ENCODE measurements at regions not wholly inside any gene's neighbourhood (a gene's known extent, or its start where the extent isn't known, plus 50 kb on each side); places are given as distances from the start of the nearest gene placed in this dataset.
"Not testable (repeated sequence)": the region's sequence is repeated elsewhere in the genome, so short reads cannot be mapped to it uniquely, and the experiment has no call there.

DNA sequence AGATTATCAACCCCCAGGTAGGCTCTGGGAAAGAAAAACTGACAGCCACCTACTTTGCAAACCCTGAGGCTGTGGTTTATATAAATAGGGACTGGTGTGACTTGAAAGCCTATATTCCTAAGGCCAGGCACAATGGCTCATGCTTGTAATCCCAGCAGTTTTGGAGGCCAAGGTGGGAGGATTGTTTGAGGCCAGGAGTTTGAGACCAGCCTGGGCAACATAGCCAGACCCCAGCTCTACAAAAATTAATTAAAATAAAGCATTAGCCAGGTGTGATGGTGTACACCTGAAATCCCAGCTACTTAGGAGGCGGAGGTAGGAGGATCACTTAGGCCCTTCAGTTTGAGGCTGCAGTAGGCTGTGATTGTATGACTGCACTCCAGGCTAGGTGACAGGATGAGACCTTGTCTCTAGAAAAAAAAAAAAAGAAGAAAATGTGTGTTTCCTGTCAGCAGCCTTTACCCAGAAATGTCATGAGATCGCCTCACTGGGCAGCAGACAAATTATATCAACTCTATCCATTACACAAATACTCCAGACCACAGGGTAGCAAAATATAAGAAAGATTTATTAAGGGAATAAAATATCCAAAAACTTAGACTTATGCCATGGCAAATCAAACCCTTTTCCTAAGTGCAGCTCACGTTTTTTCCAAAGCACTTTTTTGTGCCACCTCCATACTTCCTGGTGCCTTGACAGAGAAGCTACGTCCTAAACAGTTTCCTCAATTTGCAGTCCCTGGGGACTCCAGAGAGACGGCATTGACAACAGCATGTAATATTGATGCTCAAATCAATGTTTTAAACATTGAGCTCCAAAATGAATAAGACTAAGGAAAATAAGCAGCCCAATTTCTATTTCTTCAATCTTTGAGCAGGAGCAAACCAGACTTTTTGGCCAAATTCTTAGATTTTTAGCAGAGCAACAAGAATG lies 190.8 kb upstream of the NDUFV2 start:
- DNase-seq (ENCODE audit: missing footprints): no peak
- no peak for ATAC-seq
- intact Hi-C loops (cut with DNase I): no loop called here

DNA sequence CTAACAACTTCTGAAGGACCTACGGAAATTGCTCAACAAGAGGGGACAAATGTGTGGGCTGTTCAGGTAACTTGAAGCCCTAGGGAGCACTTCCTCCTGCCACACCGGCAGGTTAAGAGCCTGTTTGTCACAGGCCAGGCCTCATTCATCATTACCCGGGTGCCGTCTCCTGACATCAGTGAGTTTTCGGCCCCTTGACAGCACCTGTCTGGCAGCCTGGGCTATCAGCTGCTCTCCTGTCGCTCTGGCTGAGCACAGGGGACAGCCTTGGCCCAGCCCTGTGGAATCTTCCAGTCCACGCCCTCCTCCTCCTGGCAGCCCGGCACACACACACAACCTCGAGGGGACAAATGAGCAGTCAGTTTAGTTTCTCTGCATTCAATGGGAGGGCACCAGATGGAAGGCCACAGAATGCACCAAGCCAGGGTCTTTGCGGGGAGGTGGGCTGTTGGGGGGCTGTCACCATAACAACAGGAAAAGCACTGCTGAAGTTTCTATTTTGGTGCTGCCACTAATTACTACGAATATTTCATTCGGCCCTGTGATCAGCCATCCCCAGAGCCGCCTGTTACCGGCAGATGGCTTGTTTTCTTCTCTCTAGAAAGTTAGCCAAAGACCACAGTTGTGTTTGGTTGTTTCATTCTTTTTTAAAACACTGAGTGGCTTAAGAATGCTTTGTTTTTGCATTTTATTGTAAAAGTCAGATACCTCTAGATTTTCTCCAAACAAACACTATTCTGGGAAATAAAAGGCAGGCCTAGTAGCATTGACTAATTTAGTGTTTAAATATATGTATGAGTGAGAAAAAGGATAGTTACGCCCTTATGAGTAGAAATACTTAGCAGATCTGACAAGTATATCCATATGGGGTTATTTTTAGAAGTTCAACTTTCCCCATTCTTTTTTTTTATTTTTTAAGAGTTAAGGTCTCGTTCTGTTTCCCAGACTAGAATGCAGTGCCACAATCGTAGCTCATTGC lies 189.9 kb upstream of the NDUFV2 start:
- intact Hi-C loops (cut with DNase I): no loop called here
- DNase-seq (ENCODE audit: missing footprints) (no peak), ATAC-seq (no peak)

DNA sequence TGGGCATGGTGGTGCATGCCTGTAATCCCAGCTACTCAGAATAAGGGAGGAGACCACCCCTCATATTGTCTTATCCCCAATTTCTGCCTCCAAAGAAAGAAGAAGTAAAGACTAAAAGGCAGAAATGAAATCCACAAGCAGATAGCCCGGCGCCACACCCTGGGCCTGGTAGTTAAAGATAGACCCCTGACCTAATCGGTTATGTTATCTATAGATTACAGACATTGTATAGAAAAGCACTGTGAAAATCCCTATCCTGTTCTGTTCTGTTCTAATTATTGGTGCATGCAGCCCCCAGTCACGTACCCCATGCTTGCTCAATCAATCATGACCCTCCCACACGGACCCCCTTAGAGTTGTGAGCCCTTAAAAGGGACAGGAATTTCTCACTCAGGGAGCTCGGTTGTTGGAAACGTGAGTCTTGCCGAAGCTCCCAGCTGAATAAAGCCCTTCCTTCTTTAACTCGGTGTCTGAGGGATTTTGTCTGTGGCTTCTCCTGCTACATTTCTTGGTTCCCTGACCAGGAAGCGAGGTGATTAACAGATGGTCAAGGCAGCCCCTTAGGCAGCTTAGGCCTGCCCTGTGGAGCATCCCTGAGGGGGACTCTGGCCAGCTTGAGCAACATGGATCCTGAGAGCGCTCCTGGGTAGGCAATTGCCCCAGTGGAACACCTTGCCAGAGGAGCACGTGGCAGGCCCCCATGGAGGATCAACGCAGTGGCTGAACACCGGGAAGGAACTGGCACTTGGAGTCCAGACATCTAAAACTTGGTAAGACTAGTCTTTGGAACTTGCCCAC lies 188.7 kb upstream of the NDUFV2 start:
- intact Hi-C loops (cut with DNase I); ATAC-seq; DNase-seq (ENCODE audit: missing footprints): not testable (repeated sequence)

DNA sequence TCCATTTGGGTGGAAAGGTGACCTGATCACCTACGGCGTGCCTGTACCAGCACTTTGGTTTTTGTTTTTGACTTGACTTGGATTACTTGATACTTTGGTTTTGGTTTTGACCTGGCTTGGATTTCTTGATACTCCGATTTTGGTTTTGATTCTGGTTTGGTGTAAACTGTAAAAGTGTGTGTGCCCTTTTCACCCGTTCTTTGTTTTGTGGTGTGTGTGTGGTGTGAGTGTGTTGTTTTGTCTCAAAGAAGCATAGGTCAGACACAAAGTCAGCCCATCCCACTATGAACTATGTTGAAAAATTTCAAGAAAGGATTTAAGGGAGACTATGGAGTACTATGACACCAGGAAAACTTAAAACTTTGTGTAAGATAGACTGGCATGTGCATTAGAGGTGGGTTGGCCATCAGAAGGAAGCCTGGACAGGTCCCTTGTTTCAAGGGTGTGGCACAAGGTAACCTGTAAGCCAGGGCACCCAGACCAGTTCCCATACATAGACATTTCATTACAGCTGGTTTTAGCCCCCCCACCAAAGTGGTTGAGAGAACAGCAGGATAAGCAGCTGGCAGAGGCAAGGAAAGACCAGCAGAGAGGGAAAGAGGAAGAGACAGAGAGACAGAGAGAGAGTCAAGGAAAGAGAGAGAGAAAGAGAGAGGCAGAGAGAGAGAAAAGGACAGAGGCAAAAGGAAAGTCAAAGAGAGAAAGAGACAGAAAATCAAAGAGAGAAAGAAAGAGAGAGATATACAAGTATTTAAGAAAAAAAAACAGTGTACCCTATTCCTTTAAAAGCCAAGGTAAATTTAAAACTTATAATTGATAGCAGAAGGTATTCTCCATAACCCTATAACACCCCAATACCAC lies 187.9 kb upstream of the NDUFV2 start:
- intact Hi-C loops (cut with DNase I); ATAC-seq; DNase-seq (ENCODE audit: missing footprints): not testable (repeated sequence)

DNA sequence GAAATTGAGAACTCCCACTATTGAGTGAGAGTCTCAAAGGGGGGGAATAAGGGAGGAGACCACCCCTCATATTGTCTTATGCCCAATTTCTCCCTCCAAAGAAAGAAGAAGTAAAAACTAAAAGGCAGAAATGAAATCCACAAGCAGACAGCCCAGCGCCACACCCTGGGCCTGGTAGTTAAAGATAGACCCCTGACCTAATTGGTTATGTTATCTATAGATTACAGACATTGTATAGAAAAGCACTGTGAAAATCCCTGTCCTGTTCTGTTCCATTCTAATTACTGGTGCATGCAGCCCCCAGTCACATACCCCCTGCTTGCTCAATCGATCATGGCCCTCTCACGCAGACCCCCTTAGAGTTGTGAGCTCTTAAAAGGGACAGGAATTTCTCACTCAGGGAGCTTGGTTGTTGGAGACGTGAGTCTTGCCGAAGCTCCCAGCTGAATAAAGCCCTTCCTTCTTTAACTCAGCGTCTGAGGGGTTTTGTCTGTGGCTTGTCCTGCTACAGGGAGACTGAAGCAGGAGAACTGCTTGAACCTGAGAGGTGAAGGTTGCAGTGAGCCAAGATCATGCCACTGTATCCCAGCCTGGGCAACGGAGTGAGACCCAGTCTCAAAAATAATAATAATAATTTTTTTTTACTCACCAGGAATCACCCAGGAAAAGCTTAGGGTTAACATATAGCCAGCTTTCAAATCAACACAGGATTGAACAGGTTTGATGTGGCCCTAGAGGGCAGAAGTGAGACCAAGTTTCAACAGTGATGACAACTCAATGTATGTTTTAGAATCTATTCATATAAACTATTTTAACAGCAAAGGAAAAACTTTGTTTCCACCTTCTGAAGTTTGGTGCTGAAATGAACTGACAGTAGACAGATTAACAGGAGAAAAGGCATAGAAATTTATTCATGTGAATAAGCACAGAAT lies 181.4 kb upstream of the NDUFV2 start:
- ATAC-seq; DNase-seq (ENCODE audit: missing footprints); intact Hi-C loops (cut with DNase I): not testable (repeated sequence)

DNA sequence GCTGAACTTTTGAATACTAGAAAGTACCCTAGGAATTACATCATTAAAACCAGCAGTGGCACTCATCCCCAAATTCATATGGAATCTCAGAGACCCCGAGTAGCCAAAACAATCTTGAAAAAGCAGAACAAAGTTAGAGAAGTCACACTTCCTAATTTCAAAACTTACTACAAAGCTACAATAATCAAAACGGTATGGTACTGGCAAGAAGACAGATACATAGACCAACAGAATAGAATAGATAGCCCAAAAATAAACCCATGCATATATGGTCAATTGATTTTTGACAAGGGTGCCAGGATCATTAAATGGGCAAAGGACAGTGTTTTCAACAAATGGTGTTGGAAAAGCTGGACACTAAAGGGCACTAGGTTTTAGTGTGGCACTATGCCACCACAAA lies 176.0 kb upstream of the NDUFV2 start:
- intact Hi-C loops (cut with DNase I): no loop called here

DNA sequence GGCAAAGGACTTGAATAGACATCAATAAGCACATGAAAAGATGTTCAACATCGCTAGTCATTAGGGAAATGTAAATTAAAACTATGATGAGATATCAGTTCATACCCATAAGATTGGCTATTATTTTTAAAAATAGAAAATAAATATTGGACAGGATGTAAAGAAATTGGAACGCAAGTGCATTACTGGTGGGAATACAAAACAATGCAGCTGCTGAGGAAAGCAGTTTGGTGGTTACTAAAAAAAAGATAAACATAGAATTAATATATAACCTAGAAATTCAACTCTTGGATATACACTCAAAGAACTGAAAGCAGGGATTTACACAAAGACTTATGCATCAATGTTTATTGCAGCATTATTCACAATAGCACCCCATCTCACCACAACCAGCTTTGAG lies 174.5 kb upstream of the NDUFV2 start:
- intact Hi-C loops (cut with DNase I): no loop called here
- no peak for ATAC-seq
- DNase-seq (ENCODE audit: missing footprints): no peak

More for the DNA sequence above, 176.0 kb upstream of the NDUFV2 start:
- ATAC-seq (no peak), DNase-seq (ENCODE audit: missing footprints) (no peak)

DNA sequence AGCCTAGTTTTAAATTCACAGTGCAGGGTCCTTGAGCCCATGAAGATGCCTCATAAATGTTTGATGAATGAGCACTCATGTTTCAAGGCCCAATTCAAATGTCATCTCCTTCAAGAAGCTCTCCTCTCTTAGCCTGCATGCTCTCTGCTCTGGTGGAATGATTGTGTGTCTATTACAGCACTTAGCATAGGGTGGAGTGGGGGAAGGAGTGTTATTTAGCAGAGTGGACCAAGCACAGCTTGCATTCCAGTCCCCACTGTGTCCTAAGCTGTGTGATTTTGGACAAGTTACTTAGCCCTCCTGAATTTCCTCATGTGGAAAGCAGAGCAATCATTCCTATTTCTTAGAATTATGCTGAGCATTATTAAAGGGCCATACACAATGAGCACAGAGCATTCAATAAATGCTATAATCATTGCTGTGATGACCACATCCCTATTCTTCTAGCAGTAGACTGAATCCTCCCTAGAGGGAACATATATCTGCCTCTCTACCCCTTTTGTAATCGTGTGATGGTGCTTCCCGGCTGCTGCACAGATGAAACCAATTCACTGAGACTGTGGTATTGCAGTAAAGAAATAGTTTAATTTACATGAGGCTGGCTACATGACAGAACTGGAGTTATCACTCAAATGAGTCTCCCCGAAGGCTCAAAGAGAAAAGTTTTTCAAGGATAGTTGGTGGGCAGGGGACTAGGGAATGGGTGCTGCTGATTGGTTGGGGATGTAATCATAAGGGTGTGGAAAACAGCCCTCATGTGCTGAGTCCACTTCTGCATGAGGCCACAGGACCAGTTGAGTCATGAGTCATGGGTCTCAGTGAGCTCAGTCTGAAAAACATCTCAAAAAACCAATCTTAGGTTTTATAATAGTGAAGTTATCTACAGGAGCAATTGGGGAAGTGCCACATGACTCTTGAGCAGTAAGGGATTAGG lies 173.4 kb upstream of the NDUFV2 start:
- intact Hi-C loops (cut with DNase I): no loop called here
- DNase-seq (ENCODE audit: missing footprints) (no peak), ATAC-seq (no peak)

DNA sequence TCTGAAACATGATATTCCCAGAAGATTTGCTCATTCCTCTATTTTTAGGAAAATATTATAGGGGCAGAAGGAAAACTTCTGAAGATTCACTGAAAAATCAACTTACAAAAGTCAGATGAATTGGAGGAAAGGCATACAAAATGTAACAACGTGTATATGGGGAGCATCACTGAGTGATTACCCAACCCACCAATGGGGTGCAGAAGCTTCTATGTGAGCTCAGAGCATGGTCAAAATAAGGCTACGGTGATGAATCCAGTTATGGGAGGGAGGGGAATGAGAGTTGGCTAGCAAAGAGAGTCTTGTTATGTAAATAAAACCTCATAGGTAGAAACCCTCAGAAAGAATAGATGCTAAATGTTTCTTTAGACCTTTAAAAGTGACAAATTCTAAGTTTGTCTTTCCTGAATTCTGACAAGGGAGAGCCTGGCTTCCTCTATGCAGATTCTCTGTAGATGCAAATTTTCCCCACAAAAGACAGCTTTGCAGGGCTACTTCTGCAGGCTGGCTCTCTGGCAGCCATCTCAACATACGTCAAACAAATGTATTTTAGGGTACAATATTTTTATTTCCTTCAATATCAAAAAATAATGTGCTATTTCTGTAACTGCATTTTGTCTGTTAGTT lies 171.4 kb upstream of the NDUFV2 start:
- no peak for DNase-seq (ENCODE audit: missing footprints)
- ATAC-seq: no peak
- intact Hi-C loops (cut with DNase I): no loop called here

DNA sequence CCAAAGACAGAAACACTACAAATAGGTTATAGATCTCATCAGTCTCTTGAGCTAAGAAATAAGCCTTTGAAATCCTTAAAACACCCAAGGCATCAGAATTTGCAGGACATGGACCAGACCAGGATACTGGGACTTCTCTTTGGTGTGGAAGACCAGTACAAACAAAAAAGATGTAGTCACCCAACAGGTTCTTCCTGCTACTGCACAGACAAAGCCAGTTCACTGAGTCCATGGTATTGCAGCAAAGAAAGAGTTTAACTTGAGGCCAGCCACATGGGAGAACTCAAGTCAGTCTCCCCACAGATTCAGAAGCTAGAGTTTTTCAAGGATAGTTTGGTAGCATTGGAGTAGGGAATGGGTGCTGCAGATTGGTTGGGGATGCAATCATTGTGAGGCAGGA lies 169.6 kb upstream of the NDUFV2 start:
- intact Hi-C loops (cut with DNase I): no loop called here
- DNase-seq (ENCODE audit: missing footprints) (no peak), ATAC-seq (no peak)

DNA sequence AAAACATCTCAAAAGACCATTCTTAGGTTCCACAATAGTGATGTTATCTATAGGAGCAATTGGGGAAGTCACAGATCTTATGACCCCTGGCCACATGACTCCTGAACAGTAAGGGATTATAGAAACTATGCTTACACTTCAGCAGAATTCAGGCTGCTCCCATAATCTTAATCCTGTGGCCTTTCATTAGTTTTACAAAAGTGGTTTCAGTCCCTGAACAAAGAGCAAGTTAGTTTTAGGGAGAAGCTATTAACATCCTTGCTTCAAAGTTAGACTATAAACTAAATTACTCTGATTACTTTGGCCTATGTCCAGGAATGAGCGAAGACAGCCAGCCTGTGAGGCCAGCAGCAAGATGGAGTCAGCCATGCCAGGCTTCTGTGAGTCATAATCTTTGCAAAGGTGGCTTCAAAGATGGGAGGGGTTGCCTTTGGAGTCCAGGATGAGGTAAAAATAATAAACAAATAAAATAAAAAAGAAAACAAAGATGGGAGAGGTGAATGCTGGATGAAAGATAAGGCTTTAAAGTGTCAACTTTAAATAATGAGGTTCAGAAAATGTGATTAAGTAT lies 168.7 kb upstream of the NDUFV2 start:
- ATAC-seq (no peak), DNase-seq (ENCODE audit: missing footprints) (no peak)
- intact Hi-C loops (cut with DNase I): no loop called here

DNA sequence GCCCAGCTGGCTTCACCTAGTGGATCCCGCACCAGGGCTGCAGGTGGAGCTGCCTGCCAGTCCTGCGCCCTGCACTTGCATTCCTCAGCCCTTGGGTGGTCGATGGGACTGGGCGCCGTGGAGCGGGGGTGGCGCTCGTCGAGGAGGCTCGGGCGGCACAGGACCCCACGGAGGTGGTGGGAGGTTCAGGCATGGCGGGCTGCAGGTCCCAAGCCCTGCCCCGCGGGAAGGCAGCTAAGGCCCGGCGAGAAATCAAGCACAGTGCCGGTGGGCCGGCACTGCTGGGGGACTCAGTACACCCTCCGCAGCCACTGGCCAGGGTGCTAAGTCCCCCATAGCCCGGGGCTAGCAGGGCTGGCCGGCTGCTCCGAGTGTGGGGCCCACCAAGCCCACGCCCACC lies 167.2 kb upstream of the NDUFV2 start:
- DNase-seq (ENCODE audit: missing footprints); intact Hi-C loops (cut with DNase I); ATAC-seq: not testable (repeated sequence)

DNA sequence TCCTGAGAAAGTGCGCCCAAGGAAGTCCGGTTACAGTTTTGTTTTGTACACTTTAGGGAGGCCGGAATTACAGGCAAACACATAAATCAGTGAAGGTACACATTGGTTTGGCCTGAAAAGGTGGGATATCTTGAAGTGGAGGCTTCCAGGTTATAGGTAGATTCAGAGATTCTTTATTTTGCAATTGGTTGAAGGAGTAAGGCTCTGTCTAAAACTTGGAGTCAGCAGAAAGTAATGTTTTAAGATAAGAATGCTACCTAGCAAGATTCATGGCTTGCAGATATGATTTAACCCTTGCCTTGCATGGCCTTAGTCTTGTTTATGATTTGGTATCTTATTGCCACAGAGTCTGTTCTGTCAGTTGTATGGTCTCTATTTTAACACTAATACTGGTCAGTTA lies 165.9 kb upstream of the NDUFV2 start:
- DNase-seq (ENCODE audit: missing footprints): no peak
- ATAC-seq: no peak
- intact Hi-C loops (cut with DNase I): no loop called here

DNA sequence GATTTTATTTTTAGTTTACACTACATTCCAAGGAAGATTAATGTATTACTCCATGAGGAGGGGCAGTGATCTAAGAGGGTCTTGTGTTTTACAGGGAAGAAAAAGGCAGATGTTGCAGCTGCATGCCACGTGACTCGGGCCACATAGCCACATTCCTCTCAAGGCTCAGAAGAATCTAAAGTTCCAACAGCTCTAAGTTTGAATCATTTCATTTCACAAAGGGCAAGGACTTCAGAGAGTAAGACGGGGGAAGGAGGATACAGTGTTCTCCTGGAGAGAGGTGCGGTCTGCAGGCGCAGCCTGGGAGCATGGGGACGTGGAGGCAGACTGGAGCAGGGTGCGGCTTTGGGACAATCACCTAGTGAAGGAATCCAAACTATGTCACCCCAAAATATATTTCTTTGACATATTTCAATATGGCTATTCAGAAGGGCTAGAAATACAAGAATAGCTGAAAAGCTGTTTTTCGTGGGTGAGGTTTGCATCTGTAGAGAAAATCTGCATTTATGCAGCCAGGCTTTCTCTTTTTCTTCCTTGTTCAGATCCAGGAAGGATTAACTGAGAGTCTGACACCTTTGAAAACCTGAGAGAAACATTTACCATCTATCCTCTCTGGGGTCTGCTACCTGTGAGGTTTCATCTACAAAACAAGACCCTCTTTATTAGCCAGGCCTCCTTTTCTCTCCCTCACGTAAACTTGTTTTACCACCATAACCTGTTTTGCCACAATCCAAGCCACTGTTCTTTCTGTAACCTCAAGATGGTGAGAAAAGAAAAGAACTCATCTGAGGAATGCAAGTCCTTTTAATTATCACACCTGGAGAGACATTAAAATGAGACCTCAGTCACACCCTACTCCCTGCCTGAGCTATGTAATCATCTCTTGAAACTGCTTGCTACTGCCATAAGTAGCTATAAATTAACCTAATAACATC lies 165.1 kb upstream of the NDUFV2 start:
- intact Hi-C loops (cut with DNase I): no loop called here

More for the DNA sequence above, 165.1 kb upstream of the NDUFV2 start:
- no peak for ATAC-seq
- DNase-seq (ENCODE audit: missing footprints): no peak
